HG03457 (cell line): ENCODE measurements at regions not wholly inside any gene's neighbourhood (a gene's known extent, or its start where the extent isn't known, plus 50 kb on each side); places are given as distances from the start of the nearest gene placed in this dataset.
"Not testable (repeated sequence)": the region's sequence is repeated elsewhere in the genome, so short reads cannot be mapped to it uniquely, and the experiment has no call there.

ENCODE experiments used
- ATAC-seq: cut with Tn5 transposase; IDR thresholded peaks from one replicate; pipeline ENCODE4 v1.9.1; 2021; ENCODE audit warnings: moderate number of reproducible peaks; ENCODE audit not compliant: unreplicated experiment

- no peak for ATAC-seq
Observed at GRCh38 chr4:82248903-82249632, 124.7 kb downstream of the HNRNPD start.

GRCh38 chr4:82247629-82248028 is 126.2 kb downstream of the HNRNPD start:
- no peak for ATAC-seq

DNA sequence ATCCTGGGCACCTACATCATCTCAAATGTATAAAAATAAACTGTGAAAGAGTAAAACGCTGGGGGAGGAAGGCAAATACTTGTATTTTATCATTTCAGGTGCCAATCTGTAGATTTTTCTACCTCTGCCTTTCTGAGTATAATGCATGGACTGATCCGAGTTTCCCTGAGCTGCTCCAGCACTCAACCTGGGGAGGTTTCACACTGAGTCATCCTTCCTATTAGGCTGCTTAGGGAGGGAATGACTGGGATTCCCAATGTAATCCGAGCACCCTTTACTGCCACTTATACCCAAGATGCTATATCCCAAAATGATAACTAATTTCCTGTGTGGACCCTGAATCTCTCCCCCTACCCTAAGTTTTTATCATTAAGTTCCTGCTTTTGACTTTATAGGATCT is 126.6 kb downstream of the HNRNPD start:
- ATAC-seq: no peak

DNA sequence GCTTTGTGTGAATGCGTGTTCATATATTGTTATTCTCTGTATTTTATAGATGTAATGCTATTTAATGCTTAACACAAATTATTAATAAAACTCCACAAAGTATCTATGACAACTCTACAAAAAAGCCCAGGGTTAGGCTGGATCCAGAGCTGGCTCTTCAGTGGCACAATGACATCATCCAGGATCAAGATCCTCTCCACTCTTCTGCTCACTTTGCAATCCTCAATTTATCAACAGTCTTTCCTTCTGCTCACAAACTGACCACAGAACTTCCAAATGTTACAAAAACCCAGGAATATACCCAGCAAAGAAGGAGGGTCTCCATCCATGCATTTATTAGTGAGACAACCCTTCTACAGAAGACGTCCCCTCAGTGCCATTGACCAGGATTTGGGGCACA is 132.3 kb downstream of the HNRNPD start:
- no peak for ATAC-seq

DNA sequence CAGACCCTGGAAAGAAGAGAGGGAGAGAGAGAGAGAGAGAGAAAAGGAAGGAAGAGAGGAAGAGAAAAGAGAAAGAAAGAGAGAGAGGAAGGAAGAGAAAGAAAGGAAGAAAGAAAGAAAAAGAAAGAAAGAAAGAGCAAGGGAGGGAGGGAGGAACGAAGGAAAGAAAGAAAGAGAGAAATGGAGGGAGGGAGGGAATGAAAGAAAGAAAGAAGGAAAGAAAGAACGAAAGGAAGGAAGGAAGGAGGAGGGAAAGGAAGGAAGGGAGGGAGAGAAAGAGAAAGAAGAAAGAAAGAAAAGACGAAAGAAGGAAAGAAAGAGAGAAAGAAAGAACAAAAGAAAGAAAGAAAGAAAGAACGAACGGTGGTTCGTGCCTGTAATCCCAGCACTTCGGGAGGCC is 133.4 kb downstream of the HNRNPD start:
- ATAC-seq: no peak

DNA sequence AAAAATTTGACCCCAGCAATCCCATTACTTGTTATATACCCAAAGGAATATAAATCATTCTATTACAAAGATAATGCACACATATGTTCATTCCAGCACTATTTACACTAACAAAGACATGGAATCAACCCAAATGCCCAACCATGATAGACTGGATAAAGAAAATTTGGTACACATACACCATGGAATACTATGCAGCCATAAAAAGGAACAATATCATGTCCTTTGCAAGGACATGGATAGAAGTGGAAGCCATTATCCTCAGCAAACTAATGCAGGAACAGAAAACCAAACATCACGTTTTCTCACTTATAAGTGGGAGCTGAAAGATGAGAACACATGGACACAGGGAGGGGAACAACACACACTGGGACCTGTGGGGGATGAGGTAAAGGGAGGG is 136.6 kb downstream of the HNRNPD start:
- not testable (repeated sequence) for ATAC-seq

DNA sequence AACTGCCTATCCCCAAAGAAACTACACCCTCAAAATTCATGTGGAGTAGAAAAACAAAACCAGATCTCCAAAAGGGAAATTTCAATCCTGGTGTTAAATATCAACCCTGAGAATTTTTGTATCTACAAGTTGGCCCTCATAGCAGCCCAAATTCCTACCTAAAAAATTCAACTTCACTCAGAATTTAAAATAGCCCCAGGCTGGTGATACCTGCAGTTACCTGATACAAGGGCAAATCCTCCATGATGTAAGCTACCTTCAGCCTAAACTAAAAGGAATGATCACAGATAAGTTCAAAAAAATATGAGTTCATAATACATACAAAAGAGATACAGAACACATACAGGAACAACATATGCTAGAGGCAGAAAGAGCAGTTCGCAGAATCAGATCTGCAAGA is 138.4 kb downstream of the HNRNPD start:
- no peak for ATAC-seq

DNA sequence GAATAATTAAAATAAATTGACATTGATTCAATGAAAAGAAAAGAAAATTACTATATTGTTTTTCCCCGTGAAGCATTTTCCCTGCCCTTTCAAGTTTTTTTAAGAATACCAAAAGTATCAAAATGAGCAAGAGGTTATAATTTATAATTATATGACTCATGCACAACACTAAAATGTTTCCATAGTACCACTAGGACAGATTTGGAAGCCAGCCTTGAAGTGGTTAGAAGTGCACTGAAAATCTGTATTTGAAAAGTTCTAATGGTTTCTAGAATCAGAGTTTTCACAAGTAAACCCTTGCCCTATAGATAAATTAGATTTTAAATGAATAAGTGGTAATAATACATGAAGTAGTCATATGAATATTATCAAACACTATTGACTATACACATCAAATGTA is 140.9 kb downstream of the HNRNPD start:
- no peak for ATAC-seq

DNA sequence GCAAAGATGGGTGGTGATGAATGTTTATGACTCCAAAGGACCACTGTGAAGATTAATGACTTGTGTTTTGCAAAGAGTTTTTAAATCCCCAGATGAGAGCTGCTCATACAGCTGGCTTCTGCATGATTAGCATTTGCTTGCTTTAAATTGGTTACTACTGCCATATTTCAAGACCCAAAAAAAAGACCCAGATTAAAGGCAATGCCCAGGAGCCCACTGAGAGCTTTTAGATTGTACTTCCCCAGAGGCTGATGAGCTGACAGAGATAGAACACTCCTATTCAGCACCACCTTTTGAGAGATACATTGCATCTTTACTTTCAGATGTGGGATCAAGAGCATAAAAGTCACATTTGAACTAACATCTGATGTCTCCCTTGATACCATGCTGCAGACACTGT is 142.0 kb downstream of the HNRNPD start:
- no peak for ATAC-seq

GRCh38 chr4:82230306-82230705 is 143.5 kb downstream of the HNRNPD start:
- ATAC-seq: no peak

DNA sequence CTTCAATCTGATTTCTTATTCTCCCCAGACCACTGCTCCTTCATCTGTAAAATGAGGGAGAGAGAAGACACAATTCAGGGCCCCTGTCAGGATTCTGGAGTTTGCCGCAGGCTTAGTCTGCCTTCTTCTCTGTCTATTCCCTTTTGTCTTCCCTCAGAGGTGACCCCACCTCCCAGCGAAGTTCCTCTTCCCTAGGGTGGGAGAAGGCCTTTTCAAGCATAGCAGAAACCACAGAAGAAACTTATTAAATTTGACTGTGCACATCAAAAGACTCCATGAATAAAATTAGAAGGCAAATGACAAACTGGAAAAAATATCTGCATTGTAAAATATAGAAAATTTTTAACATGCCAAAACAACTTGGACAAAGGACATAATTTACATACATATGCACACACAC is 148.8 kb downstream of the HNRNPD start:
- ATAC-seq: no peak

GRCh38 chr4:82223715-82224114 is 150.1 kb downstream of the HNRNPD start:
- ATAC-seq: no peak

DNA sequence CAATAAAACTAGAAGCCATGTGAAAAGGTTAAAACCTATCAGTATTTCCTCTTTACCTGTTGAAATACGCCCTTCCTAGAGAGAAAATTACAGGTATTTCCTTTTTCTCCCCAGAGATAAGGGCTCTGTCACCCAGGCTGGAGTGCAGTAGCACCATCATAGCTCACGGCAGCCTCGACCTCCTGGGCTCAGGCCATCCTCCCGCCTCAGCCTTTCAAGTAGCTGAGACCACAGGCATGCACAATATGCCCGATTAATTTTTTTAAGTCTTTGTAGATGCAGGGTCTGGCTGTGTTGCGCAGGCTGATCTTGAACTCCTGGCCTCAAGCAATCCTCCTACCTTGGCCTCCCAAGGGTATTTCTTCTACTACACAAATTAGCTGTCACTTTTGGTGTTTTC is 154.4 kb downstream of the HNRNPD start:
- ATAC-seq: no peak

GRCh38 chr4:82217986-82218715 is 155.6 kb downstream of the HNRNPD start:
- ATAC-seq: no peak

- ATAC-seq: no peak
Observed at GRCh38 chr4:82216219-82216618, 157.6 kb downstream of the HNRNPD start.

DNA sequence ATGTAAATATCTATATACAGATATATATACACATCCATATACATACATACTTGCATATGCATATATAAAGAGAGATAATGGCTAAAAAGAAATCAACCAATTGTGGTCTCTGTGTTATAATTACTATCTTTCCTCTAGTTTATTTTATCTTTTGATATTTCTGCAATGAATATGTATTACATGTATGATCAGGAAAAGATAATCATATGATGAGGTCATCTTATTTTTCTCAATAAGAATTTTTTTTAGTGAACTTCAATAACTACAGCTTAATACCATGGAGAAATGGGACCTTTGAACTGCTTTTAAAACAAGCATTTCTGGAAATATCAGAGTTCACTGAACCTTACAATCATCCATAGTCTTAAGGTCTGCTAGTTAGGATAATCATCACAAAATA is 158.0 kb downstream of the HNRNPD start:
- no peak for ATAC-seq

DNA sequence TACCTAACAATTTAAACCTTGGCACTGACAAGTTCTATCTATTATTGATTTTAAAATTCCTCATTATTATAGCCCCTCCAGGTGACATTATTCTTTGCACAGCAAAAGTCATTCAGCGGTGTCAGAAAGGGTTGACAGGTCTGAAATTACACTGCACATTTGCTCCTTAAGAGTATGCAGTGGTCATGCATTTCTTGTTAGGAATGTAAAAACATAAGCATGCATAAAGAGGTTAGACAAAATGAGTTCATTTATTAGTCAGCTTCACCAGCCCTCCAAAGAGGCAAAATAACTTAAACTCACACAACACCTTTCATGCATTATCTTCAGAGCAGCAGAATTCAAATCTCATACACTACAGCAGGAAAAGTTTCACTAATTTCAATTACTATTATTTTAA is 158.8 kb downstream of the HNRNPD start:
- ATAC-seq: no peak

GRCh38 chr4:82213485-82214417 is 160.0 kb downstream of the HNRNPD start:
- no peak for ATAC-seq

- ATAC-seq: no peak
Observed at GRCh38 chr4:82201805-82202641, 171.8 kb downstream of the HNRNPD start.

DNA sequence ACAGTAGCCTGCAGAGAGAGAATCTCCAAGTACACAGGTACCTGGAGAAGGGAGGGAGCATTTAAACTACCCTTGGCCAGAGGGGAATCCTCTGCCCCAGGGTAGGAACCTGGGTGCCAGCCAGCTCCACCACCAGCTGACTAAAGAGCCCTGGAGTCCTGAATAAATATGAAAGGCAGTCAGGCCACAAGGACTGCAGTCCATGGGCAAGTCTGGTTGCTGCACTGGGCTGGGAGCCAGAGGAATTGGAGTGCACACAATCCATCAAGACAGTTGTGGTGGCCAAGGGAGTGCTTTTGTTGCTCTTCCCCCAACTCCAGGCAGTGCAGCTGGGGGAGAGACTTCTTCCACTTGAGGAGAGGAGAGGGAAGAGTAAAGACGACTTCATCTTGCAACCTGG is 172.5 kb downstream of the HNRNPD start:
- no peak for ATAC-seq

DNA sequence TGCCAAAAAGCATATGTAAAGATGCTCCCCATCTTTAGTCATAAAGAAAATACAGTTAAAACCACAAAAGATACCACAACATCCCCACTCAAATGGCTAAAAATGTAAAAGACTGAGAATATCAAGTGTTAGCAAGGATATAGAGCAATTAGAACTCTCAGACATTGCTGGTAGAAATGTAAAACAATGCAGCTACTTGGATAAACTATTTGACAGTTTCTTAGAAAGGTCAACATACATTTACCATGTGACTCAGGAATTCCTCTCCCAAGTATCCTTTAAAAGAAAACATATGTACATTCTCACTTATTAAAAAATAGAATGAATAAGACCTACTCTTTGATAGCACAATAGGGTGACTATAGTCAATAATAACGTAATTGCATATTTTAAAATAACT is 173.7 kb downstream of the HNRNPD start:
- no peak for ATAC-seq
